Progenitor cell of endocrine pancreas (in vitro differentiated cells): ENCODE measurements at regions not wholly inside any gene's neighbourhood (a gene's known extent, or its start where the extent isn't known, plus 50 kb on each side); places are given as distances from the start of the nearest gene placed in this dataset.

Source experiments
- DNase-seq: peaks from one replicate; pipeline ENCODE4 v3.0.0; 2021; ENCODE audit warnings: low spot score; ENCODE audit not compliant: unreplicated experiment
- H3K27ac Mint-ChIP-seq: 2 replicates; pipeline ENCODE4 v1.8.0; 2021; ENCODE audit warnings: mild to moderate bottlenecking, moderate library complexity, mixed read lengths
- H3K27me3 Mint-ChIP-seq: 2 replicates; pipeline ENCODE4 v1.8.0; 2021; ENCODE audit warnings: mixed read lengths
- H3K36me3 Mint-ChIP-seq: 2 replicates; pipeline ENCODE4 v1.8.0; 2022; ENCODE audit warnings: mixed read lengths; ENCODE audit not compliant: insufficient read depth
- H3K4me1 Mint-ChIP-seq: 2 replicates; pipeline ENCODE4 v1.8.0; 2021; ENCODE audit warnings: low read depth, mixed read lengths
- H3K4me3 Mint-ChIP-seq: 2 replicates; pipeline ENCODE4 v1.8.0; 2021; ENCODE audit warnings: low read depth, mild to moderate bottlenecking, moderate library complexity, mixed read lengths
- H3K9me3 Mint-ChIP-seq: 2 replicates; pipeline ENCODE4 v1.8.0; 2021; ENCODE audit warnings: low read depth, mixed read lengths
- TF ChIP-seq, protein P1 (sequence below): fragments of 200-600 bp; sonication (generic); IDR thresholded peaks from one replicate; pipeline ENCODE4 v1.5.0; 2021; ENCODE audit warnings: antibody characterized with exemption, mild to moderate bottlenecking; ENCODE audit not compliant: unreplicated experiment

DNA sequence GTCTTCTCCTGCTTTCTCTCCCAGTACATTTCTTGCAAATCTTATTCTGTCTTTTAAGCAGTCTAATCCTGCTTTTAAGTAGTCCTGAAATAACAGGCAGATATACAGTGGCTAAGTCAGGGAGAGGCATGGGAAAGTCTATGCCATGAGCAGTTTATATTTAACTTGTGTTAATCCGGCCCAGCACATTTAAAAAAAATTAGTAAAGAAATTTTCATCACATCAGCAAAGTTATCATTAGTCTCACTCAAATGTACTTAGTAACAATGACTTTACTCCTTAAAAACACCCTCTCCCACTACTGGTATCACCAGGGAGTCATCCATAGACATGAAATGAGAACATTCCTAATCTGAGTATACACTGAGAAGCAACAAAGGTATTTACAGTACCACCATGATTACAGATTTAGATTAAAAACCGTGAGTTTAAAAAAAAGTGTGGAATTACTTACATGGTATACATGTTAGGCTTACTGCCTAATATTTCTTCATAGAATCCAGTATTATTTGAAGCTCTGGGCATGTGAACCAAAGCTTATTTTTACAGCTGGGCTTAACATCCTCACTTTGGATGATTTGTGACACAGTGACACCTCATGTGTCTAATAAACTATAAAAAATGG is 75.9 kb upstream of the DAB2 start:
- DNase-seq: no peak
- Mint-ChIP-seq H3K4me3 (no peak overlapping the region), H3K27me3 (no peaks in the 10 kb centered on the region), H3K9me3 (no peaks in the 10 kb centered on the region), H3K36me3 (no peaks in the 10 kb centered on the region), H3K4me1 (peaks cover 7% of the 10 kb centered on the region), H3K27ac (no peak overlapping the region)
- TF ChIP-seq, protein P1, sequence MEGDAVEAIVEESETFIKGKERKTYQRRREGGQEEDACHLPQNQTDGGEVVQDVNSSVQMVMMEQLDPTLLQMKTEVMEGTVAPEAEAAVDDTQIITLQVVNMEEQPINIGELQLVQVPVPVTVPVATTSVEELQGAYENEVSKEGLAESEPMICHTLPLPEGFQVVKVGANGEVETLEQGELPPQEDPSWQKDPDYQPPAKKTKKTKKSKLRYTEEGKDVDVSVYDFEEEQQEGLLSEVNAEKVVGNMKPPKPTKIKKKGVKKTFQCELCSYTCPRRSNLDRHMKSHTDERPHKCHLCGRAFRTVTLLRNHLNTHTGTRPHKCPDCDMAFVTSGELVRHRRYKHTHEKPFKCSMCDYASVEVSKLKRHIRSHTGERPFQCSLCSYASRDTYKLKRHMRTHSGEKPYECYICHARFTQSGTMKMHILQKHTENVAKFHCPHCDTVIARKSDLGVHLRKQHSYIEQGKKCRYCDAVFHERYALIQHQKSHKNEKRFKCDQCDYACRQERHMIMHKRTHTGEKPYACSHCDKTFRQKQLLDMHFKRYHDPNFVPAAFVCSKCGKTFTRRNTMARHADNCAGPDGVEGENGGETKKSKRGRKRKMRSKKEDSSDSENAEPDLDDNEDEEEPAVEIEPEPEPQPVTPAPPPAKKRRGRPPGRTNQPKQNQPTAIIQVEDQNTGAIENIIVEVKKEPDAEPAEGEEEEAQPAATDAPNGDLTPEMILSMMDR: no peak

DNA sequence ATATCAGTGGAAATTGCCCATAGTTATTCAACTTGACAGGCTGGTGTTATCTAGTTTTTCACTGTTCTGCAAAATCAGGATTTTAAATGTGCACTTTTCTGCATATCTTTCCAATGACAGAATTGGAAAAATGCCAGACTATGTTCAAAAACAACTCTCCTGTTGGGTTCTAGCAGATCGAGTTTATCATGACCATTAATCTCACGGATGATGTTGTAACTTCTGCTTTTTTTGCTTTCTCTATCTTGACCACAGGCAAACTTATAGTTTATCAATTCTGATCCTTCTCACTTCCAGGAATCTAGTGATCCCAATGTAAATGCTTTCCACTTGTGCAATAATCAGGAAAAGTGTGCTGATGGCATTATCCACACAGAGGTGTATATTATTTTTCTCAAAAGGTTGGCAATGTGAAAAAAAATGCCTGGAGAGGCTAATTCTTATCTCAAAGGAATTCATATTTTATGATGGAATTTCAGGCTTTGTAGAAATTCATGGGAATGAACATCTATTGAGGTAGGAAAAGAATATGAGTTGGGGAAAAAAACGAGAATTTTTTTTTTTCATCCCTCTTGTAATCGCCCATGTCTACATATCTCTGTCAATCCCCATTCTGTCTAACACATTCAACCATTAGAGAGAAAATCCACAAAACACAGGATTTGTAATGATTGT is 73.6 kb upstream of the DAB2 start:
- Mint-ChIP-seq H3K27ac (no peak overlapping the region), H3K27me3 (no peaks in the 10 kb centered on the region), H3K9me3 (no peaks in the 10 kb centered on the region), H3K4me3 (no peak overlapping the region), H3K4me1 (peaks cover 7% of the 10 kb centered on the region), H3K36me3 (no peaks in the 10 kb centered on the region)
- TF ChIP-seq, protein P1: no peak
- DNase-seq: no peak

DNA sequence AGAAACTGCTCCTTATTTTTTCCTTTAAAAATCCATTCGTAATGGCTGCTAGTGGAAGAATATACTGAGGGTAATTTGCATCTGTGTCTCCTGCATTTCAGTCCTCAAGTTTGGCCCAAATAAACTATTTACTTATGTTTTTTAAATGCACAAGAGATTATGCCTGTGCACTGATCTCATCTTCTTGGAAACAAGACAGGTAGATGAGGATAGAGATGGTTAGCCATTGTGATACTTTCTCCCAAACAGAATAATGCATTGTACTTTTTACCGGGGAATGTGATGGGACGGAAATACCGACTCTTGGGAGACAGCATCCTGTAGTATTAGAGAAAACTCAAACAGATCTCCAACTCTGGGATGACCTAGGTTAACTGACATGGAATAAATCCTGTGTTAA is 72.5 kb upstream of the DAB2 start:
- H3K27me3 Mint-ChIP-seq: no peaks in the 10 kb centered on the region
- no peaks in the 10 kb centered on the region for H3K36me3 Mint-ChIP-seq
- H3K9me3 Mint-ChIP-seq: no peaks in the 10 kb centered on the region

DNA sequence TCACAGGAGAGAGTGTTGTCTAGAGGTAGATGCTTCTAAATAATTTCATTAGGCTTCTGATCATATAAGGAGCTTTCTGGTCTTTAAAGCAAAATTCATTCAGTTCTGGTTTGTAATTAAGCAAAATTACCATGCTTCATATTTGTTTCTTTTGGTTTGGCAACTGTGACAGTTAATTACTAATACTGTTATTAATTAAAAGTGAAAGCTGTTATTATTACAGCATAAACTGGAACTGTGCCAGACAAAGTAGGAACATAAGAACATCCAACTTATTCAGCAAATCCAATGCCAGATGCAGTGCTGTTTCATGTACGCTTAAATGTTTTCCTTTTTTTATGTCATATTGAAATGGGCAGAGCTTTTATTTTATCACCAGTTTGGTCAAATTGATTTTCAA is 70.4 kb upstream of the DAB2 start:
- no peak for DNase-seq
- no peaks in the 10 kb centered on the region for H3K27me3 Mint-ChIP-seq
- peaks cover 1% of the 10 kb centered on the region for H3K36me3 Mint-ChIP-seq
- peaks cover 5% of the 10 kb centered on the region for H3K9me3 Mint-ChIP-seq
- H3K4me1 Mint-ChIP-seq: no peaks in the 10 kb centered on the region
- no peak overlapping the region for H3K27ac Mint-ChIP-seq
- no peak overlapping the region for H3K4me3 Mint-ChIP-seq
- TF ChIP-seq, protein P1: no peak

More for the DNA sequence above, 72.5 kb upstream of the DAB2 start:
- TF ChIP-seq, protein P1: no peak
- DNase-seq: no peak
- Mint-ChIP-seq H3K4me1 (peaks cover 4% of the 10 kb centered on the region), H3K4me3 (no peak overlapping the region), H3K27ac (no peak overlapping the region)

DNA sequence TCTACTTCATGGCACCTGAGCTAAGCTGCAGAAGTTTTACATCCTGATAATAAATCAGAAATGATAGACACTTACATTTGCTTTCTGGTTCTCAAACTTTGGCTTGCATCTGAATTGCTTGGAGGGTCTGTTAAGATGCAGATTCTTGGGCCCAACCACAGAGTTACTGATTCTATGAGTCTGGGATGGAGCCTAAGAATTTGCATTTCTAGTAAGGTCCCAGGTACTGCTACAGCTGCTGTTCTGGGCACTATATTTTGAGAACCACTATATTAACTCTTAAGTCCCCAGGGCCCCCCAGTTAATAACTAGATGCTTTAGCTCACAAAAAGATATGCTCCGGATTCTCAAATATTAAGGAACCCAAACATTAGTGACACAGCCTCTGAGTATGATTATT is 69.8 kb upstream of the DAB2 start:
- TF ChIP-seq, protein P1: no peak
- no peaks in the 10 kb centered on the region for H3K27me3 Mint-ChIP-seq
- peaks cover 10% of the 10 kb centered on the region for H3K9me3 Mint-ChIP-seq
- no peaks in the 10 kb centered on the region for H3K4me1 Mint-ChIP-seq
- H3K36me3 Mint-ChIP-seq: peaks cover 3% of the 10 kb centered on the region
- no peak overlapping the region for H3K27ac Mint-ChIP-seq
- DNase-seq: no peak
- no peak overlapping the region for H3K4me3 Mint-ChIP-seq
